CD8-positive, alpha-beta memory T cell (primary cell): ENCODE measurements at regions not wholly inside any gene's neighbourhood (a gene's known extent, or its start where the extent isn't known, plus 50 kb on each side); places are given as distances from the start of the nearest gene placed in this dataset.

Experiments
- CTCF ChIA-PET: fragments of 350-600 bp; sonication (Branson Sonifier 250); formaldehyde crosslinking; loops from one replicate; lab custom pipeline; 2021; ENCODE audit warnings: antibody characterized with exemption; lab: Charles Lee
- POLR2A ChIA-PET: fragments of 350-600 bp; sonication (Branson Sonifier 250); formaldehyde crosslinking; loops from one replicate; lab custom pipeline; 2021; ENCODE audit warnings: antibody characterized with exemption; lab: Charles Lee
- DNase-seq, 5 donors: peaks; one replicate each; pipeline versions ENCODE4 v3.0.0 to v3.0.0-alpha.2; 2020 to 2022; ENCODE audit warnings: mixed read lengths in 1 of 5
- H3K27ac ChIP-seq: one replicate; pipeline ENCODE4 v1.7.0; 2013; ENCODE audit warnings: low read depth, mild to moderate bottlenecking, low read length, moderate library complexity
- H3K27me3 ChIP-seq: 2 replicates; pipeline ENCODE4 v1.7.0; 2013; ENCODE audit warnings: low read length, mild to moderate bottlenecking; ENCODE audit not compliant: insufficient read depth, poor library complexity, severe bottlenecking
- H3K36me3 ChIP-seq: 2 replicates; pipeline ENCODE4 v1.7.0; 2013; ENCODE audit warnings: mild to moderate bottlenecking, low read length, moderate library complexity; ENCODE audit not compliant: insufficient read depth
- H3K4me1 ChIP-seq: 2 replicates; pipeline ENCODE4 v1.7.0; 2013; ENCODE audit warnings: mild to moderate bottlenecking, low read length, moderate library complexity; ENCODE audit not compliant: insufficient read depth
- H3K4me3 ChIP-seq: 2 replicates; pipeline ENCODE4 v1.7.0; 2013; ENCODE audit warnings: mild to moderate bottlenecking, low read length
- H3K9me3 ChIP-seq: 2 replicates; pipeline ENCODE4 v1.7.0; 2013; ENCODE audit warnings: mild to moderate bottlenecking, low read length
- H3K27ac Mint-ChIP-seq, 8 donors: one replicate each; pipeline ENCODE4 v1.8.0; 2020 to 2021; ENCODE audit warnings: mixed read lengths in 8 of 8, mild to moderate bottlenecking in 6 of 8, inconsistent platforms in 3 of 8, moderate library complexity in 3 of 8
- H3K27me3 Mint-ChIP-seq, 2 donors: one replicate each; pipeline ENCODE4 v1.8.0; 2020 to 2021; ENCODE audit warnings: mixed read lengths in 2 of 2, mild to moderate bottlenecking in 1 of 2, moderate library complexity in 1 of 2
- H3K36me3 Mint-ChIP-seq, 3 donors: one replicate each; pipeline ENCODE4 v1.8.0; 2020 to 2021; ENCODE audit warnings: mixed read lengths in 3 of 3, inconsistent platforms in 1 of 3, mild to moderate bottlenecking in 1 of 3
- H3K4me1 Mint-ChIP-seq, 3 donors: one replicate each; pipeline ENCODE4 v1.8.0; 2020 to 2021; ENCODE audit warnings: mixed read lengths in 3 of 3, inconsistent platforms in 1 of 3, mild to moderate bottlenecking in 1 of 3
- H3K4me3 Mint-ChIP-seq, 7 donors: one replicate each; pipeline ENCODE4 v1.8.0; 2020 to 2021; ENCODE audit warnings: mixed read lengths in 7 of 7, mild to moderate bottlenecking in 6 of 7, moderate library complexity in 4 of 7, inconsistent platforms in 2 of 7
- H3K9me3 Mint-ChIP-seq, 5 donors: one replicate each; pipeline ENCODE4 v1.8.0; 2020 to 2022; ENCODE audit warnings: mixed read lengths in 5 of 5, mild to moderate bottlenecking in 3 of 5, moderate library complexity in 2 of 5, inconsistent platforms in 1 of 5

DNA sequence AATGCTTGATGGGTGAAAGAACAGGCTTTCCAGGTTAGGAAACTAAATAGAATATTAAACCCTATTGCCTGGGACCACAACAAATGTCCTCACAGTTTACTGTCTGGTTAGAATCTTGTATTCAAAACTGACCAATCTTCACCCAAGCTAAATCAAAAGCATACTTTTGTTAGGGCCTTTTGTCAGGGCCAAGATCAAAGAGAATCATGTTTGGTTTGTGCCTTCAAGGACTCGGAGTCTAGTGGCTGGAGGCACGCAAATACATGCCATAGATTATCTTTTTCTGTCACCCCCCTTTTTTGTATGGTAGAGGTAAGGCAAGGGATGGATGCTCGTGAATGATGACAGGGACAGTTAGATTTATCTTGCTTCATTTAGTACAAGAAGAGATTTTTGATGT lies 51.1 kb upstream of the AKAP6 start:
- H3K27me3 Mint-ChIP-seq = peaks cover 5 to 17% of the 10 kb centered on the region in 2 donors
- no peaks in the 10 kb centered on the region for H3K4me1 ChIP-seq
- no peak overlapping the region for H3K4me3 Mint-ChIP-seq
- H3K36me3 ChIP-seq = no peaks in the 10 kb centered on the region
- peaks cover 0 to 12% (median 8%) of the 10 kb centered on the region in 5 donors for H3K9me3 Mint-ChIP-seq
- H3K27ac Mint-ChIP-seq = no peak overlapping the region
- H3K4me1 Mint-ChIP-seq = no peaks in the 10 kb centered on the region
- no peaks in the 10 kb centered on the region for H3K27me3 ChIP-seq
- H3K36me3 Mint-ChIP-seq = no peaks in the 10 kb centered on the region
- H3K27ac ChIP-seq = no peak overlapping the region
- no peak overlapping the region for H3K4me3 ChIP-seq
- no peak for DNase-seq
- POLR2A ChIA-PET = no interaction called here
- CTCF ChIA-PET = no interaction called here
- no peaks in the 10 kb centered on the region for H3K9me3 ChIP-seq
